ENCODE measurements at regions not wholly inside any gene's neighbourhood (a gene's known extent, or its start where the extent isn't known, plus 50 kb on each side); places are given as distances from the start of the nearest gene placed in this dataset.

DNA sequence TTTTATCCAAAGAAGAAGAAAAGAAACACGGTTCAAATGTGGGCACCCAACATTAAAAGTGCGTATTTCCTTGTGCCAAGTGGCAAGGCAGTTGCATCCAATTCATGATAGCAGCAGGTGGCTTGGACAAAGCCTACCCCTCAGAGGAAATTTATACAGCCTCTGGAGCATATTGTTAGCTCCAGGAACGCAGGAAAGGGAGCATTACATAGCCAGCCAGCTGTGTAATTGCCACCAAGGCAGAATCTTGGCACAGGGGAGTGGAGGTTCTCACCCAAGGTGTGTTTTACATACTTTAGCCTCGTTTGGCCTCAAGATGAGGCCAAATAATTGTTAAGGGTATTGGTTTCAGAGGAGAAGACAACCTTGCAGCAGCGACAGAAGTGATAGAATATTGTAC lies 526.9 kb downstream of the TMEM182 start:
- Histone ChIP-seq H3K9me3 (ENCODE audit: control insufficient read depth, low read depth, low read length) (no peaks in the 10 kb centered on the region), H3K23me2 (ENCODE audit: insufficient read length, low read depth, low read length, poor library complexity, severe bottlenecking) (no peaks in the 10 kb centered on the region), H4K20me1 (ENCODE audit: control insufficient read depth, insufficient read depth, insufficient read length) (no peaks in the 10 kb centered on the region), H3K23ac (ENCODE audit: insufficient read length, low read depth, low read length) (no peak overlapping the region), H4K91ac (ENCODE audit: insufficient read length, low read depth, low read length) (no peak overlapping the region), H3K4me2 (ENCODE audit: insufficient read depth, insufficient read length, low read length) (no peak overlapping the region), H2AK5ac (ENCODE audit: insufficient read length, low read length) (no peak overlapping the region), H3K4me1 (ENCODE audit: insufficient read depth, low read length) (peaks cover 12% of the 10 kb centered on the region), H3K27me3 (ENCODE audit: insufficient read depth, low read length) (no peaks in the 10 kb centered on the region), H3K27ac (ENCODE audit: insufficient read length, low read depth, low read length) (no peak overlapping the region), H4K8ac (replicated peaks; ENCODE audit: insufficient read length, low read depth, low read length) (no peak overlapping the region), H3K14ac (ENCODE audit: insufficient read depth, low read length) (no peak overlapping the region), H3K18ac (ENCODE audit: insufficient read length, low read depth, low read length) (no peak overlapping the region), H3K79me2 (ENCODE audit: insufficient read depth, low read length) (no peaks in the 10 kb centered on the region), H4K5ac (ENCODE audit: insufficient read length, low read depth, low read length) (no peak overlapping the region), H2BK15ac (ENCODE audit: low read depth, low read length) (no peak overlapping the region), H2BK5ac (ENCODE audit: insufficient read length, low read length) (no peak overlapping the region), H2BK12ac (ENCODE audit: insufficient read length, low read depth, low read length) (no peak overlapping the region), H3K79me1 (ENCODE audit: insufficient read depth, low read depth, low read length, poor library complexity, severe bottlenecking) (no peaks in the 10 kb centered on the region), H2BK20ac (ENCODE audit: low read depth, low read length, poor library complexity, severe bottlenecking) (no peak overlapping the region), H3T11ph (ENCODE audit: low read length) (no peak overlapping the region), H2BK120ac (ENCODE audit: low read depth, low read length, poor library complexity, severe bottlenecking) (no peak overlapping the region), H3K4ac (ENCODE audit: low read depth, low read length) (no peak overlapping the region), H3K9ac (ENCODE audit: extremely low read depth, insufficient read length, low read length) (no peak overlapping the region), H2AFZ (ENCODE audit: low read length) (no peak overlapping the region), H3K56ac (ENCODE audit: insufficient read length, low read depth, low read length) (no peak overlapping the region)
- Mint-ChIP-seq H3K4me1 (peaks cover 28 to 33% of the 10 kb centered on the region in 2 experiments), H3K4me3 (no peak overlapping the region), H3K36me3 (ENCODE audit: insufficient read depth in 1 of 3, low read depth in 3 of 3) (no peaks in the 10 kb centered on the region), H3K27me3 (ENCODE audit: low read depth) (peaks cover 5% of the 10 kb centered on the region), H3K9me3 (no peaks in the 10 kb centered on the region; a peak in 1 of 5 replicates), H3K27ac (no peak overlapping the region; a peak in 2 of 7 replicates)
- no peak for TF ChIP-seq CTCF (conservative IDR thresholded peaks at IDR 0.05)
- WGBS (ENCODE audit: extremely low coverage, insufficient read length, low lambda C conversion rate): no CpG with 5 or more reads among the region's 5 CpGs
- DNase-seq: no peak
